Neural cell (in vitro differentiated cells): ENCODE measurements at regions not wholly inside any gene's neighbourhood (a gene's known extent, or its start where the extent isn't known, plus 50 kb on each side); places are given as distances from the start of the nearest gene placed in this dataset.
"Not testable (repeated sequence)": the region's sequence is repeated elsewhere in the genome, so short reads cannot be mapped to it uniquely, and the experiment has no call there.

Experiments used
- POLR2AphosphoS5 ChIP-seq: IDR thresholded peaks from 2 replicates; pipeline ENCODE4 v1.6.1; 2012
- RAD21 ChIP-seq: fragments of 450-650 bp; conservative IDR thresholded peaks from 2 replicates; pipeline ENCODE4 v1.6.1; 2014; ENCODE audit warnings: antibody characterized with exemption, mild to moderate bottlenecking, moderate library complexity
- TAF1 ChIP-seq: IDR thresholded peaks from 2 replicates; pipeline ENCODE4 v1.6.1; 2012; ENCODE audit warnings: low read depth
- TF ChIP-seq, protein P1 (sequence below): fragments of 450-650 bp; IDR thresholded peaks from 2 replicates; pipeline ENCODE4 v1.5.1; 2014; ENCODE audit warnings: antibody characterized with exemption, mild to moderate bottlenecking, moderate library complexity; ENCODE audit not compliant: poor library complexity, severe bottlenecking
- TF ChIP-seq, protein P2 (sequence below): IDR thresholded peaks from 2 replicates; pipeline ENCODE4 v1.6.1; 2012; ENCODE audit warnings: borderline replicate concordance

DNA sequence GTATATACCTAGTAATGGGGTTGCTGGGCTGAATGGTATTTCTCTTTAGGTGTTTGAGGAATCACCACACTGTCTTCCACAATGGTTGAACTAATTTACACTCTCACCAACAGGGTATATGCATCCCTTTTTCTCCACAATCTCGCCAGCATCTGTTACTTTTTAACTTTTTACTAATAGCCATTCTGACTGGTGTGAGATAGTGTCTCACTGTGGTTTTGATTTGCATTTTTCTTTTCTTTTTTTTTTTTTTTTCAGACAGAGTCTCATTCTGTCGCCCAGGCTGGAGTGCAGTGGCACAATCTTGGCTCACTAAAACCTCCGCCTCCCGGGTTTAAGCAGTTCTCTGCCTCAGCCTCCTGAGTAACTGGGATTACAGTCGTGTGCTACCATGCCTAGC, 134.7 kb upstream of the PGRMC2 start:
- TF ChIP-seq, protein P1, sequence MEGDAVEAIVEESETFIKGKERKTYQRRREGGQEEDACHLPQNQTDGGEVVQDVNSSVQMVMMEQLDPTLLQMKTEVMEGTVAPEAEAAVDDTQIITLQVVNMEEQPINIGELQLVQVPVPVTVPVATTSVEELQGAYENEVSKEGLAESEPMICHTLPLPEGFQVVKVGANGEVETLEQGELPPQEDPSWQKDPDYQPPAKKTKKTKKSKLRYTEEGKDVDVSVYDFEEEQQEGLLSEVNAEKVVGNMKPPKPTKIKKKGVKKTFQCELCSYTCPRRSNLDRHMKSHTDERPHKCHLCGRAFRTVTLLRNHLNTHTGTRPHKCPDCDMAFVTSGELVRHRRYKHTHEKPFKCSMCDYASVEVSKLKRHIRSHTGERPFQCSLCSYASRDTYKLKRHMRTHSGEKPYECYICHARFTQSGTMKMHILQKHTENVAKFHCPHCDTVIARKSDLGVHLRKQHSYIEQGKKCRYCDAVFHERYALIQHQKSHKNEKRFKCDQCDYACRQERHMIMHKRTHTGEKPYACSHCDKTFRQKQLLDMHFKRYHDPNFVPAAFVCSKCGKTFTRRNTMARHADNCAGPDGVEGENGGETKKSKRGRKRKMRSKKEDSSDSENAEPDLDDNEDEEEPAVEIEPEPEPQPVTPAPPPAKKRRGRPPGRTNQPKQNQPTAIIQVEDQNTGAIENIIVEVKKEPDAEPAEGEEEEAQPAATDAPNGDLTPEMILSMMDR: not testable (repeated sequence)
- TF ChIP-seq TAF1, RAD21, POLR2AphosphoS5: not testable (repeated sequence)
- TF ChIP-seq, protein P2, sequence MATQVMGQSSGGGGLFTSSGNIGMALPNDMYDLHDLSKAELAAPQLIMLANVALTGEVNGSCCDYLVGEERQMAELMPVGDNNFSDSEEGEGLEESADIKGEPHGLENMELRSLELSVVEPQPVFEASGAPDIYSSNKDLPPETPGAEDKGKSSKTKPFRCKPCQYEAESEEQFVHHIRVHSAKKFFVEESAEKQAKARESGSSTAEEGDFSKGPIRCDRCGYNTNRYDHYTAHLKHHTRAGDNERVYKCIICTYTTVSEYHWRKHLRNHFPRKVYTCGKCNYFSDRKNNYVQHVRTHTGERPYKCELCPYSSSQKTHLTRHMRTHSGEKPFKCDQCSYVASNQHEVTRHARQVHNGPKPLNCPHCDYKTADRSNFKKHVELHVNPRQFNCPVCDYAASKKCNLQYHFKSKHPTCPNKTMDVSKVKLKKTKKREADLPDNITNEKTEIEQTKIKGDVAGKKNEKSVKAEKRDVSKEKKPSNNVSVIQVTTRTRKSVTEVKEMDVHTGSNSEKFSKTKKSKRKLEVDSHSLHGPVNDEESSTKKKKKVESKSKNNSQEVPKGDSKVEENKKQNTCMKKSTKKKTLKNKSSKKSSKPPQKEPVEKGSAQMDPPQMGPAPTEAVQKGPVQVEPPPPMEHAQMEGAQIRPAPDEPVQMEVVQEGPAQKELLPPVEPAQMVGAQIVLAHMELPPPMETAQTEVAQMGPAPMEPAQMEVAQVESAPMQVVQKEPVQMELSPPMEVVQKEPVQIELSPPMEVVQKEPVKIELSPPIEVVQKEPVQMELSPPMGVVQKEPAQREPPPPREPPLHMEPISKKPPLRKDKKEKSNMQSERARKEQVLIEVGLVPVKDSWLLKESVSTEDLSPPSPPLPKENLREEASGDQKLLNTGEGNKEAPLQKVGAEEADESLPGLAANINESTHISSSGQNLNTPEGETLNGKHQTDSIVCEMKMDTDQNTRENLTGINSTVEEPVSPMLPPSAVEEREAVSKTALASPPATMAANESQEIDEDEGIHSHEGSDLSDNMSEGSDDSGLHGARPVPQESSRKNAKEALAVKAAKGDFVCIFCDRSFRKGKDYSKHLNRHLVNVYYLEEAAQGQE: not testable (repeated sequence)
